Right lobe of liver (tissue), 6 donors: ENCODE measurements at regions not wholly inside any gene's neighbourhood (a gene's known extent, or its start where the extent isn't known, plus 50 kb on each side); places are given as distances from the start of the nearest gene placed in this dataset.

Experiments
- ATAC-seq, 4 donors: fragments of 200-7000 bp; cut with Tn5 transposase; one replicate each; pipeline ENCODE4 v1.9.1; 2020; ENCODE audit warnings: mild to moderate bottlenecking in 4 of 4, moderate library complexity in 4 of 4
- DNase-seq, 3 donors: peaks; one replicate each; pipeline ENCODE4 v3.0.0-alpha.2; 2020
- H3K27ac ChIP-seq, 3 donors: fragments of 200-600 bp; one replicate each; pipeline ENCODE4 v1.8.0; 2022
- H3K27me3 ChIP-seq, 2 donors: fragments of 200-600 bp; one replicate each; pipeline ENCODE4 v1.8.0; 2022
- H3K36me3 ChIP-seq, 4 donors: fragments of 200-600 bp; sonication (generic) in 1 of 4; one replicate each; pipeline versions ENCODE4 v1.5.1 to v1.8.0; 2017 to 2022; ENCODE audit warnings: control low read depth in 1 of 4
- H3K4me1 ChIP-seq, 4 donors: fragments of 200-600 bp; sonication (generic) in 1 of 4; one replicate each; pipeline versions ENCODE4 v1.5.1 to v1.8.0; 2017 to 2022; ENCODE audit warnings: control low read depth in 1 of 4
- H3K4me3 ChIP-seq, 3 donors: fragments of 200-600 bp; one replicate each; pipeline ENCODE4 v1.8.0; 2022
- H3K9me3 ChIP-seq, 4 donors: fragments of 200-600 bp; sonication (generic) in 1 of 4; one replicate each; pipeline versions ENCODE4 v1.5.1 to v1.8.0; 2017 to 2022; ENCODE audit warnings: control low read depth in 1 of 4
- CTCF ChIP-seq, 4 donors: fragments of 200-600 bp in 3 of 4; fragments of 450-650 bp in 1 of 4; IDR thresholded peaks; one replicate each; pipeline versions ENCODE4 v1.5.1 to v1.8.0; 2016 to 2022; ENCODE audit warnings: antibody characterized with exemption in 4 of 4, mild to moderate bottlenecking in 2 of 4
- POLR2A ChIP-seq: fragments of 450-650 bp; IDR thresholded peaks from one replicate; pipeline ENCODE4 v1.6.1; 2017; ENCODE audit warnings: antibody characterized with exemption, mild to moderate bottlenecking
- WGBS: methylation state at CpG from one replicate; pipeline ENCODE4 v1.1.6; 2018; ENCODE audit warnings: low coverage, low lambda C conversion rate; ENCODE audit not compliant: insufficient coverage; ENCODE audit errors: missing lambda C conversion rate; 5-methylcytosine and 5-hydroxymethylcytosine counted together
- intact Hi-C, 2 donors: fragments of 100-400 bp; cut with DNase I; formaldehyde crosslinking; loops; one replicate each; pipeline versions ENCODE4 v1.11.2 to v1.14.1; 2022
- donor health status: DM: no; HTN: yes; CAD: no.
- donor health status: DM: no; HTN: no; CAD: no.
- donor health status: DM: no; HTN: no; CAD: no.
- donor health status: DM: no; HTN: yes; CAD: no.
- donor health status: DM: no; HTN: yes; CAD: no.

GRCh38 chr2:7800031-7800430 is 881.8 kb upstream of the ID2 start:
- Histone ChIP-seq H3K27me3 (no peaks in the 10 kb centered on the region), H3K27ac (no peak overlapping the region), H3K4me1 (no peaks in the 10 kb centered on the region), H3K9me3 (no peaks in the 10 kb centered on the region), H3K36me3 (no peaks in the 10 kb centered on the region), H3K4me3 (no peak overlapping the region)
- no peak for DNase-seq
- TF ChIP-seq CTCF (IDR thresholded peaks at IDR 0.05) (no peak), POLR2A (no peak)
- ATAC-seq, result no peak
- 59% methylated on average over 2 of the region's 2 CpGs for WGBS
- intact Hi-C loops, result no loop called here

- TF ChIP-seq POLR2A (no peak), CTCF (IDR thresholded peaks at IDR 0.05) (no peak)
- no peaks in the 10 kb centered on the region for H3K27me3 ChIP-seq
- no peak overlapping the region for H3K4me3 ChIP-seq
- no peaks in the 10 kb centered on the region for H3K36me3 ChIP-seq
- intact Hi-C loops, result no loop called here
- ATAC-seq (no peak), DNase-seq (no peak)
- no peaks in the 10 kb centered on the region for H3K9me3 ChIP-seq
- H3K4me1 ChIP-seq, result no peaks in the 10 kb centered on the region
- H3K27ac ChIP-seq, result no peak overlapping the region
Observed at GRCh38 chr2:7801212-7801611, 880.6 kb upstream of the ID2 start.

- Histone ChIP-seq H3K9me3 (no peaks in the 10 kb centered on the region), H3K27ac (no peak overlapping the region), H3K4me3 (no peak overlapping the region), H3K27me3 (no peaks in the 10 kb centered on the region), H3K36me3 (no peaks in the 10 kb centered on the region), H3K4me1 (no peaks in the 10 kb centered on the region)
- DNase-seq (no peak), ATAC-seq (no peak)
- 84% methylated on average over 4 of the region's 5 CpGs for WGBS
- TF ChIP-seq CTCF (IDR thresholded peaks at IDR 0.05), result no peak
- TF ChIP-seq POLR2A, result no peak
- intact Hi-C loops, result no loop called here
Observed at GRCh38 chr2:7803515-7803914, 878.3 kb upstream of the ID2 start.

- H3K9me3 ChIP-seq, result no peaks in the 10 kb centered on the region
- no peak overlapping the region for H3K27ac ChIP-seq
- DNase-seq (no peak), ATAC-seq (no peak)
- intact Hi-C loops, result no loop called here
- TF ChIP-seq POLR2A (no peak), CTCF (IDR thresholded peaks at IDR 0.05) (no peak)
- no peaks in the 10 kb centered on the region for H3K36me3 ChIP-seq
- H3K27me3 ChIP-seq, result no peaks in the 10 kb centered on the region
- WGBS, result 72% methylated on average over 3 of the region's 3 CpGs
- no peak overlapping the region for H3K4me3 ChIP-seq
- no peaks in the 10 kb centered on the region for H3K4me1 ChIP-seq
Observed at GRCh38 chr2:7809640-7810039, 872.2 kb upstream of the ID2 start.

GRCh38 chr2:7811073-7811472 is 870.8 kb upstream of the ID2 start:
- intact Hi-C loops, result no loop called here
- H3K4me3 ChIP-seq, result no peak overlapping the region
- WGBS, result 86% methylated on average over 1 of the region's 3 CpGs
- H3K27me3 ChIP-seq, result no peaks in the 10 kb centered on the region
- no peak overlapping the region for H3K27ac ChIP-seq
- TF ChIP-seq POLR2A (no peak), CTCF (IDR thresholded peaks at IDR 0.05) (no peak)
- no peaks in the 10 kb centered on the region for H3K36me3 ChIP-seq
- no peak for DNase-seq
- ATAC-seq, result no peak
- no peaks in the 10 kb centered on the region for H3K4me1 ChIP-seq
- no peaks in the 10 kb centered on the region for H3K9me3 ChIP-seq
